ENCODE measurements at regions not wholly inside any gene's neighbourhood (a gene's known extent, or its start where the extent isn't known, plus 50 kb on each side); places are given as distances from the start of the nearest gene placed in this dataset.
"Not testable (repeated sequence)": the region's sequence is repeated elsewhere in the genome, so short reads cannot be mapped to it uniquely, and the experiment has no call there.

GRCh38 chr15:95770196-95770595 lies 560.3 kb upstream of the NR2F2 start:
- ATAC-seq (ENCODE audit: insufficient read depth, low read depth): no peak
- Histone ChIP-seq H3K4me2 (ENCODE audit: insufficient read depth, low read length) (no peak overlapping the region), H4K20me1 (ENCODE audit: insufficient read depth, low read length) (no peaks in the 10 kb centered on the region), H3K9me3 (ENCODE audit: insufficient read depth, low read length, severe bottlenecking) (no peaks in the 10 kb centered on the region), H3K27ac (ENCODE audit: low read length) (no peak overlapping the region), H3K79me2 (ENCODE audit: insufficient read depth, low read length) (no peaks in the 10 kb centered on the region), H3K4me1 (ENCODE audit: insufficient read depth, low read length) (no peaks in the 10 kb centered on the region), H3K36me3 (ENCODE audit: insufficient read depth, low read length) (no peaks in the 10 kb centered on the region), H3K9ac (ENCODE audit: low read depth, low read length) (no peak overlapping the region), H3K27me3 (ENCODE audit: insufficient read depth, low read length, poor library complexity) (no peaks in the 10 kb centered on the region), H2AFZ (ENCODE audit: low read depth, low read length) (no peak overlapping the region), H3K4me3 (ENCODE audit: low read depth in 1 of 2, low read length in 2 of 2) (no peak overlapping the region)
- no peak for DNase-seq
- TF ChIP-seq, protein P1, sequence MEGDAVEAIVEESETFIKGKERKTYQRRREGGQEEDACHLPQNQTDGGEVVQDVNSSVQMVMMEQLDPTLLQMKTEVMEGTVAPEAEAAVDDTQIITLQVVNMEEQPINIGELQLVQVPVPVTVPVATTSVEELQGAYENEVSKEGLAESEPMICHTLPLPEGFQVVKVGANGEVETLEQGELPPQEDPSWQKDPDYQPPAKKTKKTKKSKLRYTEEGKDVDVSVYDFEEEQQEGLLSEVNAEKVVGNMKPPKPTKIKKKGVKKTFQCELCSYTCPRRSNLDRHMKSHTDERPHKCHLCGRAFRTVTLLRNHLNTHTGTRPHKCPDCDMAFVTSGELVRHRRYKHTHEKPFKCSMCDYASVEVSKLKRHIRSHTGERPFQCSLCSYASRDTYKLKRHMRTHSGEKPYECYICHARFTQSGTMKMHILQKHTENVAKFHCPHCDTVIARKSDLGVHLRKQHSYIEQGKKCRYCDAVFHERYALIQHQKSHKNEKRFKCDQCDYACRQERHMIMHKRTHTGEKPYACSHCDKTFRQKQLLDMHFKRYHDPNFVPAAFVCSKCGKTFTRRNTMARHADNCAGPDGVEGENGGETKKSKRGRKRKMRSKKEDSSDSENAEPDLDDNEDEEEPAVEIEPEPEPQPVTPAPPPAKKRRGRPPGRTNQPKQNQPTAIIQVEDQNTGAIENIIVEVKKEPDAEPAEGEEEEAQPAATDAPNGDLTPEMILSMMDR (IDR thresholded peaks at IDR 0.05; ENCODE audit: borderline replicate concordance, extremely low read depth, low read length, poor library complexity, severe bottlenecking): no peak
- no peak for TF ChIP-seq EZH2 (IDR thresholded peaks at IDR 0.05; ENCODE audit: borderline replicate concordance, low read depth, low read length, severe bottlenecking)

DNA sequence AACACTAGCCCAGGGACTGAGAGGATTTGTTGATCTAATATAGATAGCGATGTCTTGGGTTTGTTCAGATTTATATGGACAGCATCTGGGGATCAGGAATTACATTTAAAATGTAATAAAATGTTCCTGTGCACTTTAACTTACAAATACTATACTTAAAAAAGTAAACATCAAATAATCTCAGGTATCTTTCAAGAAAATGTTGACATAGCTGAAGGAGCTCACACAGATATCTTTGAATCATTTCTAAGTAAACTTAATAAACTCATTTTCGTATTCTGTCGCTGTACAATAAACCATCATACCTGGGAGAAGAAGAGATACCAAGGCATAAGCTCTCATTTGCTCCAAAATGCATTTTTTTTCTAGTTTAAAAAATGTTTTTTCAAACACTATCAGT lies 557.5 kb upstream of the NR2F2 start:
- ATAC-seq (ENCODE audit: insufficient read depth, low read depth): no peak
- no peak for TF ChIP-seq EZH2 (IDR thresholded peaks at IDR 0.05; ENCODE audit: borderline replicate concordance, low read depth, low read length, severe bottlenecking)
- TF ChIP-seq, protein P1 (IDR thresholded peaks at IDR 0.05; ENCODE audit: borderline replicate concordance, extremely low read depth, low read length, poor library complexity, severe bottlenecking): no peak
- no peaks in the 10 kb centered on the region for H3K36me3 ChIP-seq (ENCODE audit: insufficient read depth, low read length)
- H3K79me2 ChIP-seq (ENCODE audit: insufficient read depth, low read length): no peaks in the 10 kb centered on the region
- H3K4me1 ChIP-seq (ENCODE audit: insufficient read depth, low read length): no peaks in the 10 kb centered on the region
- H2AFZ ChIP-seq (ENCODE audit: low read depth, low read length): no peak overlapping the region
- no peak overlapping the region for H3K4me3 ChIP-seq (ENCODE audit: low read depth in 1 of 2, low read length in 2 of 2)
- no peak overlapping the region for H3K9ac ChIP-seq (ENCODE audit: low read depth, low read length)
- no peaks in the 10 kb centered on the region for H3K27me3 ChIP-seq (ENCODE audit: insufficient read depth, low read length, poor library complexity)
- H3K9me3 ChIP-seq (ENCODE audit: insufficient read depth, low read length, severe bottlenecking): no peaks in the 10 kb centered on the region
- DNase-seq: no peak
- H3K27ac ChIP-seq (ENCODE audit: low read length): no peak overlapping the region
- H4K20me1 ChIP-seq (ENCODE audit: insufficient read depth, low read length): no peaks in the 10 kb centered on the region
- no peak overlapping the region for H3K4me2 ChIP-seq (ENCODE audit: insufficient read depth, low read length)

GRCh38 chr15:95784508-95784907 lies 546.0 kb upstream of the NR2F2 start:
- no peak for ATAC-seq (ENCODE audit: insufficient read depth, low read depth)
- H2AFZ ChIP-seq (ENCODE audit: low read depth, low read length): no peak overlapping the region
- H3K4me3 ChIP-seq (ENCODE audit: low read depth in 1 of 2, low read length in 2 of 2): no peak overlapping the region
- H4K20me1 ChIP-seq (ENCODE audit: insufficient read depth, low read length): no peaks in the 10 kb centered on the region
- no peaks in the 10 kb centered on the region for H3K4me1 ChIP-seq (ENCODE audit: insufficient read depth, low read length)
- no peaks in the 10 kb centered on the region for H3K79me2 ChIP-seq (ENCODE audit: insufficient read depth, low read length)
- no peak for TF ChIP-seq EZH2 (IDR thresholded peaks at IDR 0.05; ENCODE audit: borderline replicate concordance, low read depth, low read length, severe bottlenecking)
- TF ChIP-seq, protein P1 (IDR thresholded peaks at IDR 0.05; ENCODE audit: borderline replicate concordance, extremely low read depth, low read length, poor library complexity, severe bottlenecking): no peak
- H3K4me2 ChIP-seq (ENCODE audit: insufficient read depth, low read length): no peak overlapping the region
- DNase-seq: no peak
- no peaks in the 10 kb centered on the region for H3K27me3 ChIP-seq (ENCODE audit: insufficient read depth, low read length, poor library complexity)
- no peak overlapping the region for H3K27ac ChIP-seq (ENCODE audit: low read length)
- peaks cover 19% of the 10 kb centered on the region for H3K9me3 ChIP-seq (ENCODE audit: insufficient read depth, low read length, severe bottlenecking)
- no peaks in the 10 kb centered on the region for H3K36me3 ChIP-seq (ENCODE audit: insufficient read depth, low read length)
- no peak overlapping the region for H3K9ac ChIP-seq (ENCODE audit: low read depth, low read length)

GRCh38 chr15:95785276-95785675 lies 545.2 kb upstream of the NR2F2 start:
- H4K20me1 ChIP-seq (ENCODE audit: insufficient read depth, low read length); H3K9ac ChIP-seq (ENCODE audit: low read depth, low read length); H3K27me3 ChIP-seq (ENCODE audit: insufficient read depth, low read length, poor library complexity); H3K79me2 ChIP-seq (ENCODE audit: insufficient read depth, low read length); H3K4me3 ChIP-seq (ENCODE audit: low read depth in 1 of 2, low read length in 2 of 2); DNase-seq; H3K4me1 ChIP-seq (ENCODE audit: insufficient read depth, low read length); H2AFZ ChIP-seq (ENCODE audit: low read depth, low read length); H3K4me2 ChIP-seq (ENCODE audit: insufficient read depth, low read length); H3K27ac ChIP-seq (ENCODE audit: low read length); H3K36me3 ChIP-seq (ENCODE audit: insufficient read depth, low read length); ATAC-seq (ENCODE audit: insufficient read depth, low read depth): not testable (repeated sequence)
- peaks cover 19% of the 10 kb centered on the region for H3K9me3 ChIP-seq (ENCODE audit: insufficient read depth, low read length, severe bottlenecking)
